Occipital lobe (tissue), 1 donor: ENCODE measurements at regions not wholly inside any gene's neighbourhood (a gene's known extent, or its start where the extent isn't known, plus 50 kb on each side); places are given as distances from the start of the nearest gene placed in this dataset.
"Not testable (repeated sequence)": the region's sequence is repeated elsewhere in the genome, so short reads cannot be mapped to it uniquely, and the experiment has no call there.

Experiments
- DNase-seq: peaks from one replicate; lab custom pipeline; 2025; lab: John Stamatoyannopoulos, UW

GRCh38 chr2:36235882-36236281 is 119.7 kb upstream of the CRIM1 start:
- DNase-seq, result no peak

- no peak for DNase-seq
Measured at GRCh38 chr2:36235426-36235825, 120.2 kb upstream of the CRIM1 start.

DNA sequence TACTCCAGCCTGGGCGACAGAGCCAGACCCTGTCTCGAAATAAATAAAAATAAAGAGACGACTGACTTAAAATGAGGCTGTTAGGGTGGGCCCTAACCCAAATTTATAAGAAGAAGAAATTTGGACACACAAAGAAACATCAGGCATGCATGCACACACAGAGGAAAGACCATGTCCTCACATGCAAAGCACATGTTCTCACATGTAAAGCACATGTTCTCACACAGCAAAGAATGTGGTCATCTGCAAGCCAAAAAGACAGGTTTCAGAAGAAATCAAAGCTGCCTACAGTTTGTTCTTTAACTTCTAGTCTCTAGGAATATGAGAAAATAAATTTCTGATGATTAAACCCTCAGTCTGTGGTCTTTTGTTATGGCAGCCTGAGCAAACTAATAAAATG is 132.3 kb upstream of the CRIM1 start:
- DNase-seq, result no peak

DNA sequence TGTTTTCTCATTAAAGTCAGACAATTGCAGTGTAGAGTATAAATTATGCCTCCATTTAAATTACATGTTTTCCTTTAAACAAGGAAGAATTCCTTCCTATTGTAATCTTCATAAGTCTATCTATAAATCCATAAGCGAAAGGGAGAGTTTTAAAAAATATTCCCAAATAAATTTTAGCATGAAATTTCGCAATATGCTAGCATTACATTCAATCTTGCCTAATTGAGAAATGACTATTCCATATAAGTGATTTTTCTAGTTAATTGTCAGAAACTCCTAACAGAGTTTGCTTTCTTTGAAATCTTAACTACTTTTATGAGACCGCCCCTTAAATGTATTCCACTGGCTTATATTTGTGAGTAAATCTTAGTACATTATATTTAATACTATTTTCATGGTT is 133.1 kb upstream of the CRIM1 start:
- no peak for DNase-seq

DNA sequence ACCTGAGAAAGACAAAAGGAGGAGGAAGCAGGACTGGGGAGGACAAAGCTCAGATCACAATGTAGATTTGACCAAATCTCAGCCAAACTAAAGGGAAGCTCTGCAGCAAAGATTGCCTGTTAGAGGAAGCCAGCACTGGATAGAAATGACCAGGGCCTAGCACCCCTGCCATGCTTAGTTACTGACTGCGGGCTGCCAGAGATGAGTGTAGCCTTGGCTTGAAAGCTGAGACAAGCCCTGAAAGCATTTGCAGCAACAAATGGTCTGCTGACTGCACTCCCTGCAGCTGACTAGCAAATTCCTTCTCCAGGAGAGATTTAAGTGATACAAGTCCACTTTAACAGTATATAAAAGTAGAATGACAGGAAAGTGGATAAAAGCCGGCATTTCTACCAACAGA is 140.9 kb upstream of the CRIM1 start:
- DNase-seq, result no peak

DNA sequence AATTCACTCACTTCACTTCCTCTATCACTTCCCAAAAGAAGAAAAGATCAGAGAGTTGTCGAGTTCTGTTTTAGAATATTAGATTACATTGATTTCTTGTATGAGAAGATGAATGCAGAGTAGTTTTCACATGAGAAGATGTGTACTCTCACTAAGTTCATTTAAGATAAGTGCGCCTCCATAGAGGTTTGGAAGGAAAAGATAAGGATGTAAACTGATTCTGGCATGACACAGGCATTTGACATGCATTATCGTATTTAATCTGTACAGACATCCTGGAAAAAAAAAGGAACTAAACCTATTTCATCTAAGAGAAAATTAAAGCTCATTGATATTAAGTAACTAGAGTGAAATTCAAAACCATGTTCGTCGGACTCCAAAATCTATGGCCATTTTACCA is 152.2 kb upstream of the CRIM1 start:
- no peak for DNase-seq

- DNase-seq, result no peak
Measured at GRCh38 chr2:36197181-36197971, 158.2 kb upstream of the CRIM1 start.

GRCh38 chr2:36193680-36194079 is 161.9 kb upstream of the CRIM1 start:
- no peak for DNase-seq

DNA sequence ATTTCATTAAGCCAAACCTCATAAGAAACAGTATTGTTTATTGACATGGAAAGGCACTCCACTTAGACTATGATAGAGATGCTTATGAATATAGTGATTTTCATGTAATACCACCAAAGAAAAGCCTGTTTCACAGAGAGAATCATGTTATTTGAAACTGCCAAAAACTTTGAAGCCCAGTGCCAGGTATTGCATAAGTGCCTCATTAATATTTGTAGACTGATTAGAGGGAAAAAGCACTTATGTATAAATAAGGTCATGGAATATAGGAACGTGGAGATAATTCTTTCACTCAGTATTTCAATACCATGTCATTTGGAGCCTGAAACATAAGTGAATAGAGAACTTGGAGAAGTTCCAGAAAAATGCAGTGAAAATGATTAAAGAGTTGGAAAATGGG is 162.6 kb upstream of the CRIM1 start:
- no peak for DNase-seq

DNA sequence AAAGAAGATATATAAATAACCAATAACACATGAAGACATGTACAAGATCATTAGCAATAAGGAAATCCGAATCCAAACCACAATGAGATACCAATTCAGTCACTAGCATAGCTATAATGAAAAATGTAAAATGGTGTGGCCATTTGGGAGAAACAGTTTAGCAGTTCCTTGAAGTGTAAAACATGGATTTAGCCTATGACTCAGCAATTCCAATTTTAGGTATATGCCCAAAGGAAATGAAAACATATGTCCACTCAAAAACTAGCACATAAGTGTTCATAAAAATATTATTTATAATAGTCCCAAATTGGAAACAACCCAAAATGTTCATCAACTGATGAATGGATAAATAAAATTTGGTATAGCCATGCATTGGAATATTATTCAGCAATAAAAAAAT is 165.5 kb upstream of the CRIM1 start:
- DNase-seq, result no peak

GRCh38 chr2:36185624-36186023 is 170.0 kb upstream of the CRIM1 start:
- DNase-seq, result no peak

DNA sequence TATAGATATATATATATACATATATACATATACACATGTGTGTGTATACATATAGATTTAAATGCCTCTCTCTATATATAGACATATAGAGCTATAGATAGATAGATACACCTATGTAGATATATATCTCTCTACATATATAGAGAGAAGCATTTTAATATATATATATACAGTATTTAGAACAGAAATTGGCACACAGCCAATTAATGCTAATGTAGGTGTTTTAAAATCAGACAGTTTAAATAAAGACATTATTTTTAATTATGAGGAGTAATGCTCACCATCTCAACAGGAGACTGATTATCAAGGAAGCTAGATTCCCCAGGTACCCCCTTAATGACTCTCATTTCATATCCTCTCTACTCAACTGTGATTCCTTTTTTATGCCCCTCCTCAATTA is 170.7 kb upstream of the CRIM1 start:
- DNase-seq, result no peak

- not testable (repeated sequence) for DNase-seq
Measured at GRCh38 chr2:36180789-36181482, 174.6 kb upstream of the CRIM1 start.

- DNase-seq, result not testable (repeated sequence)
Measured at GRCh38 chr2:36180293-36180692, 175.3 kb upstream of the CRIM1 start.

DNA sequence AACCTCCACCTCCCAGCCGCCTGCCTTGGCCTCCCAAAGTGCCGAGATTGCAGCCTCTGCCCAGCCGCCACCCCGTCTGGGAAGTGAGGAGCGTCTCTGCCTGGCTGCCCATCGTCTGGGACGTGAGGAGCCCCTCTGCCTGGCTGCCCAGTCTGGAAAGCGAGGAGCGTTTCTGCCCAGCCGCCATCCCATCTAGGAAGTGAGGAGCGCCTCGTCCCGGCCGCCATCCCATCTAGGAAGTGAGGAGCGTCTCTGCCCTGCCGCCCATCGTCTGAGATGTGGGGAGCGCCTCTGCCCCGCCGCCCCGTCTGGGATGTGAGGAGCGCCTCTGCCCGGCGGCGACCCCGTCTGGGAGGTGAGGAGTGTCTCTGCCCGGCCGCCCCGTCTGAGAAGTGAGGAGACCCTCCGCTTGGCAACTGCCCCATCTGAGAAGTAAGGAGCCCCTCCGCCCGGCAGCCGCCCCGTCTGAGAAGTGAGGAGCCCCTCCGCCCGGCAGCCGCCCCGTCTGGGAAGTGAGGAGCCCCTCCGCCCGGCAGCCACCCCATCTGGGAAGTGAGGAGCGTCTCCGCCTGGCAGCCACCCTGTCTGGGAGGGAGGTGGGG is 175.8 kb upstream of the CRIM1 start:
- DNase-seq, result not testable (repeated sequence)

GRCh38 chr2:36178384-36178783 is 177.2 kb upstream of the CRIM1 start:
- no peak for DNase-seq

- DNase-seq, result no peak
Measured at GRCh38 chr2:36177282-36177681, 178.3 kb upstream of the CRIM1 start.

GRCh38 chr2:36174920-36175319 is 180.7 kb upstream of the CRIM1 start:
- DNase-seq, result no peak

- no peak for DNase-seq
Measured at GRCh38 chr2:36173760-36174404, 181.7 kb upstream of the CRIM1 start.

GRCh38 chr2:36172824-36173223 is 182.8 kb upstream of the CRIM1 start:
- DNase-seq, result no peak

DNA sequence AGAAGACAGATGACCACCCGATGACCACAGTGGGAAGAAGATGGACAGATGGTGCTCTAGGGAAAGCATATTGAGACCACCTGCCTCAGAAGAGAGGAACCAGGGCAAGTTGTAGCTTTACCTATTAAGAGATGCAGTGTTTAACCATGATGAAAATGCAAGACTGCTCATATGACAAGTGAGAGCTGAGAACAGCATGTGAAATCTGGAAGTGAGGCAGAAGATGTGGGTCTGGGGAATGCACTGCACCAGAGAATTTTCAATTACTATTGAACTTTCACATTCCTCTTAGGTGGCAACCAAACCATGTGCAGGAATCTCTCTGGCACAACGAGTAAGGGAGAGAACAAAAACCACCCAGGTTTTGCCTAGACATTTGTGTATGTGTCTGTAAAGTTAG is 184.8 kb upstream of the CRIM1 start:
- no peak for DNase-seq

DNA sequence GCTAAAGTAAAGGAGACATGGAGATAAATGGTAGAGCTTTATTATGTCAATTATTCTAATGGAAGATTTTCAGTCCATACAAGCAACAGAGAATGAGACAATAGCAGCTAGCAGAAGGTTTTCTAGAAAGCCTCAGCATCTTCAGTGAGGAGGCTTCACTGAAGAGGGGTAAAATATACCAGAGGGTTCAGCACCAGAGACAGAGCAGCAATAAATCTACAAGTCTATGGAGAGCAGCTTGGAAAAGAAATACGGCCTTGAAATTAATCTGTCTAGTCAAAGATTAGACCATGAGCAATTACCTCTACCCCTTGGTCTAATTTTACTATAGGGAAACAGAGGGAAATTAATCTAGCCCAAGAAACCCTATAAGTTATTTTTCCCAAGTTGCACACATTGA is 185.7 kb upstream of the CRIM1 start:
- no peak for DNase-seq
